ENCODE measurements at regions not wholly inside any gene's neighbourhood (a gene's known extent, or its start where the extent isn't known, plus 50 kb on each side); places are given as distances from the start of the nearest gene placed in this dataset.
A peak's percentile ranks its signal among the peaks of the same experiment; 100 is the strongest.

- peak; percentile 79 for DNase-seq
Measured at GRCh38 chr22:49197505-49197904, 630.2 kb downstream of the BRD1 start.

- DNase-seq, result no peak
Measured at GRCh38 chr22:49196046-49196511, 631.6 kb downstream of the BRD1 start.

- DNase-seq, result no peak
Measured at GRCh38 chr22:49195636-49196035, 632.0 kb downstream of the BRD1 start.

GRCh38 chr22:49193901-49194465 lies 633.7 kb downstream of the BRD1 start:
- no peak for DNase-seq

GRCh38 chr22:49193348-49193747 lies 634.3 kb downstream of the BRD1 start:
- no peak for DNase-seq

- no peak for DNase-seq
Measured at GRCh38 chr22:49192857-49193250, 634.8 kb downstream of the BRD1 start.

GRCh38 chr22:49192180-49192856 lies 635.4 kb downstream of the BRD1 start:
- DNase-seq, result no peak

GRCh38 chr22:49191506-49191980 lies 636.1 kb downstream of the BRD1 start:
- DNase-seq, result no peak

GRCh38 chr22:49190816-49191505 lies 636.7 kb downstream of the BRD1 start:
- no peak for DNase-seq

GRCh38 chr22:49189871-49190270 lies 637.8 kb downstream of the BRD1 start:
- no peak for DNase-seq

- no peak for DNase-seq
Measured at GRCh38 chr22:49188591-49188990, 639.1 kb downstream of the BRD1 start.

- DNase-seq, result no peak
Measured at GRCh38 chr22:49188091-49188490, 639.6 kb downstream of the BRD1 start.

GRCh38 chr22:49186762-49187161 lies 640.9 kb downstream of the BRD1 start:
- no peak for DNase-seq

- no peak for DNase-seq
Measured at GRCh38 chr22:49186293-49186692, 641.4 kb downstream of the BRD1 start.

- no peak for DNase-seq
Measured at GRCh38 chr22:49185312-49185969, 642.2 kb downstream of the BRD1 start.

GRCh38 chr22:49184736-49185135 lies 642.9 kb downstream of the BRD1 start:
- DNase-seq, result no peak

GRCh38 chr22:49183826-49184216 lies 643.9 kb downstream of the BRD1 start:
- DNase-seq, result no peak

- no peak for DNase-seq
Measured at GRCh38 chr22:49183208-49183825, 644.4 kb downstream of the BRD1 start.

- DNase-seq, result no peak
Measured at GRCh38 chr22:49182416-49182815, 645.3 kb downstream of the BRD1 start.

GRCh38 chr22:49181942-49182341 lies 645.7 kb downstream of the BRD1 start:
- no peak for DNase-seq

GRCh38 chr22:49181431-49181830 lies 646.2 kb downstream of the BRD1 start:
- DNase-seq, result no peak

- DNase-seq, result no peak
Measured at GRCh38 chr22:49180683-49181024, 647.0 kb downstream of the BRD1 start.
